K562 (cell line): ENCODE measurements at regions not wholly inside any gene's neighbourhood (a gene's known extent, or its start where the extent isn't known, plus 50 kb on each side); places are given as distances from the start of the nearest gene placed in this dataset.

ENCODE experiments used
- ATAC-seq: fragments of 200-7000 bp; cut with Tn5 transposase; 3 replicates; pipeline ENCODE4 v1.9.1; 2020; ENCODE audit warnings: moderate library complexity
- BruUV-seq: library from RNA; stranded (reverse); fragments of 400-500 nt; replicated peaks from 2 replicates; lab custom pipeline; 2021; lab: Mats Ljungman, UMichigan
- CTCF ChIA-PET: fragments of 300-600 bp; formaldehyde crosslinking; extraction: SDS; loops from one replicate; lab custom pipeline; 2021; ENCODE audit warnings: low intra/inter-chr PET ratio; lab: Yijun Ruan, JAX
- POLR2A ChIA-PET: fragments of 300-600, 350-650 bp; sonication (Branson Sonifier 250); formaldehyde crosslinking; extraction: SDS; loops from one replicate; lab custom pipeline; 2021; ENCODE audit warnings: antibody characterized with exemption, inconsistent platforms; lab: Yijun Ruan, JAX
- DNase-seq, 4 experiments: peaks; one replicate each; pipeline versions ENCODE4 v3.0.0 to v3.0.0-alpha.2; 2011 to 2018; ENCODE audit warnings: low spot score in 3 of 4, mixed read lengths in 3 of 4; ENCODE audit errors: extremely low read depth in 1 of 4
- FAIRE-seq: peaks from 2 replicates; lab custom pipeline; 2011; peaks lifted over from hg19 to GRCh38; lab: Jason Lieb, UNC
- H2AFZ ChIP-seq: 2 replicates; pipeline ENCODE4 v1.6.0; 2011; ENCODE audit warnings: low read depth, low read length, control low read depth, inconsistent platforms
- H3K27ac ChIP-seq: fragments of 200-600 bp; 3 replicates; pipeline ENCODE4 v1.8.0; 2011; ENCODE audit warnings: low read depth, mild to moderate bottlenecking, control low read depth, inconsistent platforms, low read length, moderate library complexity, mixed read lengths; ENCODE audit errors: extremely low read depth
- H3K27me3 ChIP-seq, 2 experiments: fragments of 300-600 bp in 1 of 2; 2 replicates in 1 of 2; 3 replicates in 1 of 2; pipeline versions ENCODE4 v1.6.0 to v1.8.0; 2011; ENCODE audit warnings: inconsistent platforms in 2 of 2, low read length in 2 of 2, mild to moderate bottlenecking in 1 of 2, mixed read lengths in 1 of 2, moderate library complexity in 1 of 2; ENCODE audit not compliant: control insufficient read depth in 2 of 2, insufficient read depth in 2 of 2
- H3K36me3 ChIP-seq: fragments of 300-600 bp; 3 replicates; pipeline ENCODE4 v1.8.0; 2011; ENCODE audit warnings: mild to moderate bottlenecking, low read length, inconsistent platforms; ENCODE audit not compliant: control insufficient read depth, insufficient read depth
- H3K4me1 ChIP-seq, 2 experiments: fragments of 200-600 bp in 1 of 2; replicated peaks in 1 of 2; 2 replicates in 1 of 2; 3 replicates in 1 of 2; pipeline versions ENCODE4 v1.5.1 to v1.8.0; 2011; ENCODE audit warnings: inconsistent platforms in 2 of 2, low read length in 2 of 2, mild to moderate bottlenecking in 1 of 2, mixed read lengths in 1 of 2, moderate library complexity in 1 of 2; ENCODE audit not compliant: control insufficient read depth in 2 of 2, insufficient read depth in 2 of 2
- H3K4me2 ChIP-seq: 2 replicates; pipeline ENCODE4 v1.6.1; 2011; ENCODE audit warnings: low read length, control low read depth, inconsistent platforms, mixed read lengths; ENCODE audit not compliant: insufficient read depth
- H3K4me3 ChIP-seq: fragments of 200-600 bp; sonication (generic), shearing (Covaris generic); 2 replicates; pipeline ENCODE4 v1.5.1; 2016; ENCODE audit warnings: control low read depth, inconsistent platforms
- H3K79me2 ChIP-seq: fragments of 200-600 bp; 3 replicates; pipeline ENCODE4 v1.8.0; 2011; ENCODE audit warnings: low read length, inconsistent platforms; ENCODE audit not compliant: control insufficient read depth, insufficient read depth
- H3K9ac ChIP-seq, 2 experiments: 2 replicates each; pipeline versions ENCODE4 v1.6.0 to v1.6.1; 2011; ENCODE audit warnings: low read depth in 2 of 2, low read length in 2 of 2, control low read depth in 1 of 2, inconsistent platforms in 1 of 2, mild to moderate bottlenecking in 1 of 2, mixed read lengths in 1 of 2; ENCODE audit not compliant: insufficient read depth in 1 of 2
- H3K9me1 ChIP-seq: one replicate; pipeline ENCODE4 v1.6.0; 2011; ENCODE audit warnings: inconsistent platforms, mild to moderate bottlenecking, low read length, moderate library complexity; ENCODE audit not compliant: control insufficient read depth, insufficient read depth
- H3K9me3 ChIP-seq: replicated peaks from 2 replicates; pipeline ENCODE4 v1.5.1; 2011; ENCODE audit warnings: low read depth, low read length, inconsistent platforms; ENCODE audit not compliant: control insufficient read depth, insufficient read depth
- H4K20me1 ChIP-seq: replicated peaks from 2 replicates; pipeline ENCODE4 v1.6.1; 2011; ENCODE audit warnings: low read length, inconsistent platforms, mixed read lengths; ENCODE audit not compliant: control insufficient read depth, insufficient read depth
- BCOR ChIP-seq: fragments of 450-650 bp; IDR thresholded peaks from 2 replicates; pipeline ENCODE4 v1.6.1; 2016
- ETV6 ChIP-seq, 3 experiments: fragments of 150-350 bp in 1 of 3; sonication (generic) in 1 of 3; formaldehyde crosslinking in 1 of 3; IDR thresholded peaks; 2 replicates each; pipeline versions ENCODE4 v1.6.1 to v1.8.0; 2014 to 2022; ENCODE audit warnings: borderline replicate concordance in 2 of 3, low read depth in 2 of 3, antibody characterized with exemption in 1 of 3, low read length in 1 of 3, mild to moderate bottlenecking in 1 of 3, missing genetic modification reagents in 1 of 3
- HDAC1 ChIP-seq, 2 experiments: fragments of 450-650 bp; IDR thresholded peaks; 2 replicates each; pipeline ENCODE4 v1.6.1; 2016 to 2017; ENCODE audit warnings: inconsistent platforms in 1 of 2, mild to moderate bottlenecking in 1 of 2, moderate library complexity in 1 of 2
- RAD21 ChIP-seq, 2 experiments: fragments of 250-450 bp in 1 of 2; fragments of 450-650 bp in 1 of 2; sonication (Bioruptor Pico) in 1 of 2; formaldehyde crosslinking in 1 of 2; IDR thresholded peaks in 1 of 2; conservative IDR thresholded peaks in 1 of 2; 2 replicates each; pipeline versions ENCODE4 v1.4.0 to v1.8.0; 2020 to 2022; ENCODE audit warnings: mild to moderate bottlenecking in 2 of 2, moderate library complexity in 1 of 2
- RFX5 ChIP-seq: IDR thresholded peaks from 2 replicates; pipeline ENCODE4 v1.6.1; 2011; ENCODE audit warnings: low read depth, mild to moderate bottlenecking, improper control_type of control experiment, low read length
- RREB1 ChIP-seq: fragments of 250-450 bp; sonication (Bioruptor Pico); IDR thresholded peaks from 2 replicates; pipeline ENCODE4 v1.4.0; 2020
- WGBS: fragments of 100-300 bp; shearing (Covaris generic); methylation state at CpG from one replicate; pipeline ENCODE4 v1.1.6; 2016; ENCODE audit warnings: low coverage, mixed read lengths; ENCODE audit not compliant: insufficient coverage; ENCODE audit errors: missing lambda C conversion rate; 5-methylcytosine and 5-hydroxymethylcytosine counted together
- in situ Hi-C: fragments of 300-500 bp; cut with MboI; formaldehyde crosslinking; loops from 4 replicates; pipeline ENCODE4 v1.15.0; 2018; ENCODE audit warnings: inconsistent platforms, mixed read lengths
- intact Hi-C: fragments of 100-400 bp; cut with micrococcal nuclease; formaldehyde crosslinking; loops from 2 replicates; pipeline ENCODE4 v1.14.2; 2022

GRCh38 chr7:10360050-10360449 lies 613.6 kb upstream of the PHF14 start:
- intact Hi-C loops, result no loop called here
- H3K36me3 ChIP-seq, result no peaks in the 10 kb centered on the region
- H3K27ac ChIP-seq, result no peak overlapping the region
- H3K9me3 ChIP-seq, result no peaks in the 10 kb centered on the region; the same call in 1 of the 2 replicates
- H3K79me2 ChIP-seq, result no peaks in the 10 kb centered on the region
- 20% methylated on average over 3 of the region's 3 CpGs for WGBS
- H3K27me3 ChIP-seq, result no peaks in the 10 kb centered on the region
- H3K4me1 ChIP-seq, result no peaks in the 10 kb centered on the region
- ChIA-PET CTCF (no interaction called here), POLR2A (no interaction called here)
- in situ Hi-C loops, result no loop called here
- FAIRE-seq (no peak), DNase-seq (no peak), ATAC-seq (no peak)
- no peaks in the 10 kb centered on the region for H4K20me1 ChIP-seq
- BruUV-seq, result no TSS peak
- no peak overlapping the region for H2AFZ ChIP-seq
- TF ChIP-seq HDAC1 (IDR thresholded peaks at IDR 0.05) (no peak), ETV6 (IDR thresholded peaks at IDR 0.05; ENCODE audit: borderline replicate concordance in 1 of 2, low read depth in 2 of 2, low read length in 1 of 2) (no peak), ETV6 (CRISPR knock-in tag; IDR thresholded peaks at IDR 0.05; ENCODE audit: borderline replicate concordance) (no peak), RREB1 (no peak), BCOR (no peak), RAD21 (CRISPR knock-in tag; conservative IDR thresholded peaks at IDR 0.05 in 1 of 2, IDR thresholded peaks at IDR 0.05 in 1 of 2) (no peak), RFX5 (no peak)
- H3K4me3 ChIP-seq, result no peak overlapping the region
- no peak overlapping the region for H3K9ac ChIP-seq
- no peak overlapping the region for H3K4me2 ChIP-seq
- H3K9me1 ChIP-seq, result no peaks in the 10 kb centered on the region
